Pancreas (tissue), 10 donors: ENCODE measurements at regions not wholly inside any gene's neighbourhood (a gene's known extent, or its start where the extent isn't known, plus 50 kb on each side); places are given as distances from the start of the nearest gene placed in this dataset.

ENCODE experiments used
- ATAC-seq, 4 donors: fragments of 200-7000 bp; cut with Tn5 transposase; one replicate each; pipeline versions ENCODE4 v1.8.0 to v1.9.1; 2020; ENCODE audit warnings: mild to moderate bottlenecking in 4 of 4, moderate library complexity in 4 of 4
- DNase-seq, 6 donors: peaks; one replicate each; pipeline ENCODE4 v3.0.0-alpha.2; 2020
- FAIRE-seq: peaks from 2 replicates; lab custom pipeline; 2012; peaks lifted over from hg19 to GRCh38; lab: Jason Lieb, UNC
- H3K27ac ChIP-seq, 4 donors: fragments of 200-600 bp; sonication (generic); 1 replicate in 3 of 4; 2 replicates in 1 of 4; pipeline versions ENCODE4 v1.5.0 to v1.8.0; 2020
- H3K27me3 ChIP-seq, 4 donors: fragments of 200-600 bp; one replicate each; pipeline ENCODE4 v1.8.0; 2021
- H3K36me3 ChIP-seq, 3 donors: fragments of 200-600 bp; sonication (generic) in 1 of 3; one replicate each; pipeline versions ENCODE4 v1.5.0 to v1.8.0; 2020 to 2021
- H3K4me1 ChIP-seq, 3 donors: fragments of 200-600 bp; one replicate each; pipeline ENCODE4 v1.8.0; 2021
- H3K4me3 ChIP-seq, 4 donors: fragments of 200-600 bp; sonication (generic) in 2 of 4; one replicate each; pipeline versions ENCODE4 v1.5.0 to v1.8.0; 2020 to 2021
- H3K9me3 ChIP-seq, 4 donors: fragments of 200-600 bp; one replicate each; pipeline ENCODE4 v1.8.0; 2021
- WGBS, 2 donors: extraction: QIAGEN DNeasy Blood & Tissue Kit; methylation state at CpG; one replicate each; pipeline ENCODE4 v1.1.7; 2013; 5-methylcytosine and 5-hydroxymethylcytosine counted together
- intact Hi-C, 3 donors: fragments of 100-400 bp; cut with DNase I; formaldehyde crosslinking; loops; one replicate each; pipeline versions ENCODE4 v1.11.1 to v1.14.2; 2022
- TF ChIP-seq, protein P1 (sequence below), 4 donors: fragments of 200-600 bp; sonication (generic) in 3 of 4; IDR thresholded peaks; one replicate each; pipeline versions ENCODE4 v1.5.0 to v1.8.0; 2021; ENCODE audit warnings: antibody characterized with exemption in 4 of 4
- donor health status: healthy with polysubstance abuse.
- donor health status: DM: no; HTN: no; CAD: no; lungs with moderate emphysema.
- donor health status: DM: no; HTN: no; CAD: no.
- donor health status: control.
- donor health status: control.
- donor health status: Bipolar disorder and iron deficiency.
- donor health status: DM: yes; HTN: yes; CAD: no.
- donor health status: DM: no; HTN: no; CAD: no.
- donor health status: DM: no; HTN: no; CAD: no.
- donor health status: DM: yes; HTN: yes; CAD: no.

DNA sequence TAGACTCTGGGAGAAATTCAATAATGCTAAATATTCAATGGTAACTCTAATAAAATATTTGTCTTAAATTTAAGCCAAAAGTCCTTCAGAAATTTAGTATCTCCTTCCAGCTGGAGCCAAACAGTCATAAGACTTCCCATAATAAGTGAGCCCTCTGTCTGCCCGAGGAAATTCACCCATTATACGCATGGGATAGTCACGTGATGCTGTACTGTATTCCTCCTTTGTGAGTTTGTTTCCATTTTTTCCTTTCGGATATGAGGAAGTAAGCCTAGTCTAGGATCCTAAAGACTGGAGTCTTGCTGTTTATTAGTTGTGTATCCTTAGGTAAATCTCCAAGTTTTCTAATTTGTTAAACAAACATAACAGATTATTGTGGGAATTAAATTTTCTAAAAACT, 110.4 kb upstream of the PLAAT1 start:
- ATAC-seq (no peak), FAIRE-seq (no peak), DNase-seq (no peak)
- 66 to 88% methylated on average over 4 of the region's 4 CpGs for WGBS, 2 donors
- H3K27me3 ChIP-seq, result no peaks in the 10 kb centered on the region
- intact Hi-C loops, result no loop called here
- H3K27ac ChIP-seq, result no peak overlapping the region
- H3K4me1 ChIP-seq, result no peaks in the 10 kb centered on the region
- no peaks in the 10 kb centered on the region for H3K36me3 ChIP-seq
- no peak overlapping the region for H3K4me3 ChIP-seq
- H3K9me3 ChIP-seq, result no peaks in the 10 kb centered on the region
- TF ChIP-seq, protein P1, sequence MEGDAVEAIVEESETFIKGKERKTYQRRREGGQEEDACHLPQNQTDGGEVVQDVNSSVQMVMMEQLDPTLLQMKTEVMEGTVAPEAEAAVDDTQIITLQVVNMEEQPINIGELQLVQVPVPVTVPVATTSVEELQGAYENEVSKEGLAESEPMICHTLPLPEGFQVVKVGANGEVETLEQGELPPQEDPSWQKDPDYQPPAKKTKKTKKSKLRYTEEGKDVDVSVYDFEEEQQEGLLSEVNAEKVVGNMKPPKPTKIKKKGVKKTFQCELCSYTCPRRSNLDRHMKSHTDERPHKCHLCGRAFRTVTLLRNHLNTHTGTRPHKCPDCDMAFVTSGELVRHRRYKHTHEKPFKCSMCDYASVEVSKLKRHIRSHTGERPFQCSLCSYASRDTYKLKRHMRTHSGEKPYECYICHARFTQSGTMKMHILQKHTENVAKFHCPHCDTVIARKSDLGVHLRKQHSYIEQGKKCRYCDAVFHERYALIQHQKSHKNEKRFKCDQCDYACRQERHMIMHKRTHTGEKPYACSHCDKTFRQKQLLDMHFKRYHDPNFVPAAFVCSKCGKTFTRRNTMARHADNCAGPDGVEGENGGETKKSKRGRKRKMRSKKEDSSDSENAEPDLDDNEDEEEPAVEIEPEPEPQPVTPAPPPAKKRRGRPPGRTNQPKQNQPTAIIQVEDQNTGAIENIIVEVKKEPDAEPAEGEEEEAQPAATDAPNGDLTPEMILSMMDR (IDR thresholded peaks at IDR 0.05), result no peak

GRCh38 chr3:193132241-193132640, 108.8 kb upstream of the PLAAT1 start:
- Histone ChIP-seq H3K27me3 (no peaks in the 10 kb centered on the region), H3K36me3 (no peaks in the 10 kb centered on the region), H3K4me3 (no peak overlapping the region), H3K4me1 (no peaks in the 10 kb centered on the region), H3K9me3 (no peaks in the 10 kb centered on the region), H3K27ac (no peak overlapping the region)
- no peak for DNase-seq
- 60 to 68% methylated on average over 2 of the region's 2 CpGs for WGBS, 2 donors
- FAIRE-seq, result no peak
- intact Hi-C loops, result no loop called here
- ATAC-seq, result no peak
- TF ChIP-seq, protein P1 (IDR thresholded peaks at IDR 0.05), result no peak

GRCh38 chr3:193132964-193133363, 108.1 kb upstream of the PLAAT1 start:
- intact Hi-C loops, result no loop called here
- Histone ChIP-seq H3K27ac (no peak overlapping the region), H3K4me3 (no peak overlapping the region), H3K9me3 (no peaks in the 10 kb centered on the region), H3K36me3 (no peaks in the 10 kb centered on the region), H3K27me3 (no peaks in the 10 kb centered on the region), H3K4me1 (no peaks in the 10 kb centered on the region)
- TF ChIP-seq, protein P1 (IDR thresholded peaks at IDR 0.05), result no peak
- ATAC-seq (peak in 3 of 4 donors; percentile 16 to 71 (median 61)), DNase-seq (no peak), FAIRE-seq (no peak)
- 45 to 75% methylated on average over 4 of the region's 4 CpGs for WGBS, 2 donors

DNA sequence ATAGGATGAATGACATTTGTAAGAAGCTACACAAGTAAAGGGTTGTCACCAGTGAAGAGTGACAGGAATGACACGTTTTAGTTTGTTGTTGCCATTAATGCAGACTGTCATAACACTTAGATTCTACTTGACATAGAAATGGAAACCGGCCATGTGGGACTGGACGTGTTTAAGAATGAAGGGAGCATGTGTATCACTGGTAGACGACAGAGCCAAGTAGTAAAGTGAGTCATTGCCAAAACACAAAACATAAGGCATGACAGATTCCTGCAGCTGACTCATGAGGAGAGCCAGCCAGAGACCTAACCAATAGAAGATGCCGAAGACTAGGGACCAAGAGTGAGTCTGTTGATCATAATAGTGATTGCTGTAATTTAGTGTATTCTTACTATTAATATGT, 106.2 kb upstream of the PLAAT1 start:
- no peaks in the 10 kb centered on the region for H3K4me1 ChIP-seq
- peak in 2 of 4 donors; percentile 23 to 30 for ATAC-seq
- H3K9me3 ChIP-seq, result no peaks in the 10 kb centered on the region
- TF ChIP-seq, protein P1 (IDR thresholded peaks at IDR 0.05), result no peak
- no peaks in the 10 kb centered on the region for H3K36me3 ChIP-seq
- intact Hi-C loops, result no loop called here
- no peak overlapping the region for H3K27ac ChIP-seq
- H3K27me3 ChIP-seq, result no peaks in the 10 kb centered on the region
- no peak overlapping the region for H3K4me3 ChIP-seq
- 42 to 67% methylated on average over 5 of the region's 5 CpGs for WGBS, 2 donors
- FAIRE-seq, result no peak
- no peak for DNase-seq

GRCh38 chr3:193140381-193140780, 100.6 kb upstream of the PLAAT1 start:
- DNase-seq, result no peak
- Histone ChIP-seq H3K27ac (no peak overlapping the region), H3K4me3 (no peak overlapping the region), H3K9me3 (no peaks in the 10 kb centered on the region), H3K27me3 (no peaks in the 10 kb centered on the region), H3K36me3 (no peaks in the 10 kb centered on the region), H3K4me1 (no peaks in the 10 kb centered on the region)
- no peak for ATAC-seq
- TF ChIP-seq, protein P1 (IDR thresholded peaks at IDR 0.05), result no peak
- intact Hi-C loops, result no loop called here
- WGBS, 2 donors, result 71 to 87% methylated on average over 2 of the region's 2 CpGs
- FAIRE-seq, result no peak
